NCI-H526 (cell line): ENCODE measurements at regions not wholly inside any gene's neighbourhood (a gene's known extent, or its start where the extent isn't known, plus 50 kb on each side); places are given as distances from the start of the nearest gene placed in this dataset.
"Not testable (repeated sequence)": the region's sequence is repeated elsewhere in the genome, so short reads cannot be mapped to it uniquely, and the experiment has no call there.

Source experiments
- DNase-seq, 2 experiments: peaks; one replicate each; lab custom pipeline; 2025; lab: John Stamatoyannopoulos, UW

GRCh38 chr2:88999365-88999764 lies 307.9 kb downstream of the RPIA start:
- DNase-seq = no peak

DNA sequence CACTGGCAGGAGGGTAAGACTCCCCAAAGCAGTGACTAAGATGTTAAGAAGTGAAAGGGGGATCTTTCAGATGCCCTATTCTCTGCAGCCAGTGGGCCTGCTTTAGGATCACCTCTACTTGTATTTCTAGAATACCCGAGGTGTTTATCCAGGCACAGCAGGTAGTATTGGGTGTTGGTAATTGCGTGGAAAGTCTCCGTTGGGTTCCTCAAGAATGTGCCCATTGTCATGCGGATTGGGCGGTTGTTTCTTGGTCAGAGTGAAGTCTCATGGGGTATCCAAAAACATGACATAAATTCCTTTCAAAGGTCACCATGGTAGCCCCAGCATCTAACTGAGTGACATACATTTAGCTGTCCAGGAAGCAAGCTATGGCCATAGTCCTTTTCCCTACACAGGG lies 308.8 kb downstream of the RPIA start:
- DNase-seq = no peak

GRCh38 chr2:89004238-89004637 lies 312.8 kb downstream of the RPIA start:
- not testable (repeated sequence) for DNase-seq

- peak in 1 of 2 experiments; percentile 6 for DNase-seq
Observed at GRCh38 chr2:89020566-89020965, 329.1 kb downstream of the RPIA start.

DNA sequence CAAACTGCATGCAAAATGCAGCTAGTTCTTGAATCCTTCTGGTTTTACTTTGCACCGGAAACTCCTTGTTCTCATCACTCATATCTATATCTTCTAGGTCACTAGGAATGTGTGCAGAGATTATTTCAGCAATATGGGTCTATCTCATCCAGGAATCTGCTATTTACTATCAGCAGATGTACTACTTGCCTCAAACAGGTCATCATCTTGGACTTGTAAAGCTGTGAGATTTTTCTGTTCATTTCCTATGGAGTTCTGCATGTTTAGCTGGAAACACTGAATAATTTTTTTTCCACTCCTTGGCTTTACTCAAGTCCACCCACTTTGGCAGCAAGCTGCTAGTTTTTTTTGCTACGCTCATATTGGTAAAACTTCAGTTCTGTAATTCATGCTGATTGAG lies 334.8 kb downstream of the RPIA start:
- not testable (repeated sequence) for DNase-seq

DNA sequence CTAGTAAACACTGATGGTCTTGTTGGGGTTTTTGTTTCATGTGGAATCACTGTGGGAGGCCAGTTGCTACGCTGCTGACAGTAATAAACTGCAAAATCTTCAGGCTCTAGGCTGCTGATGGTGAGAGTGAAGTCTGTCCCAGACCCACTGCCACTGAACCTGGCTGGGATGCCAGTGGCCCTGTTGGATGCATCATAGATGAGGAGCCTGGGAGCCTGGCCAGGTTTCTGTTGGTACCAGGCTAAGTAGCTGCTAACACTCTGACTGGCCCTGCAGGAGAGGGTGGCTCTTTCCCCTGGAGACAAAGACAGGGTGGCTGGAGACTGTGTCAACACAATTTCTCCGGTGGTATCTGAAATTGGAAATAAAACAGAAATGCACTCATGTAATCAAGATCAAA lies 335.6 kb downstream of the RPIA start:
- DNase-seq = not testable (repeated sequence)

DNA sequence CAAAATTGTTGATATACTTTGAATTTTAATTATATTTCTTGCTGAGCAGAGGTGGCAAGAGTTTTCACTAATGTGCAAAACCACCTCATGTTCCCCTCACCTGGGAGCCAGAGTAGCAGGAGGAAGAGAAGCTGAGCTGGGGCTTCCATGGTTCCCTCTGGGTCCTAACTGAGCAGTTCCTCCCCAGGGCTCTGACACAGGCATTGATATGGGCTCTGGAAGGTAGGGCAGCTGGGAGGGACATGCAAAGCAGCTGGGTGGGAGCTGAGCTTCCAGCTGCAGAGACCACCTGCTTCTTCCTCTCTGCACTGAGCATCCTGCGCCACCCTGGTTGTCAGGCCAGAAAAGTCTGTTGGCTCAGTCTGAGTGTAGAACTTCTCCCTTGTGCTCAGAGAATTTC lies 336.1 kb downstream of the RPIA start:
- DNase-seq = peak; percentile 28 to 63

DNA sequence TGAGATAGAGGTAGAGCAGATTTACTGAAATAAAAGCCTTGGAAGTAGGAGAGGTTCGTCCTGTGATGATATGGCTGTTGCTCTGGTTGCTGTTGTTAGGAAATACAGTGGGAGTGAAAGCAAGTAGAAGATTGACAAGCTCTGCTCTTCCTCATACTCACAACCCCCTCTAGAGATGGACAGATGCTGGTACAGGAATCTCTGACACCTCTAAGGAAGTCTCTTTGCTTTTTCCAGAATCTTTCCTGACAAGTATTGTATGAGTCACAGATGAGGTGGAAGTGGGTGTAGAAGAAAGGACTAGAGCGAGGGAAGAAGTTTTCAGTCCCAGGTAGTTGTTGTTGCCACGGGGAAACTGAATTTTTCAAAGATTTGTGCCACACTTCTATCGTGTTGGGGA lies 337.8 kb downstream of the RPIA start:
- not testable (repeated sequence) for DNase-seq

GRCh38 chr2:89048138-89049066 lies 356.9 kb downstream of the RPIA start:
- peak; percentile 1 to 73 for DNase-seq

DNA sequence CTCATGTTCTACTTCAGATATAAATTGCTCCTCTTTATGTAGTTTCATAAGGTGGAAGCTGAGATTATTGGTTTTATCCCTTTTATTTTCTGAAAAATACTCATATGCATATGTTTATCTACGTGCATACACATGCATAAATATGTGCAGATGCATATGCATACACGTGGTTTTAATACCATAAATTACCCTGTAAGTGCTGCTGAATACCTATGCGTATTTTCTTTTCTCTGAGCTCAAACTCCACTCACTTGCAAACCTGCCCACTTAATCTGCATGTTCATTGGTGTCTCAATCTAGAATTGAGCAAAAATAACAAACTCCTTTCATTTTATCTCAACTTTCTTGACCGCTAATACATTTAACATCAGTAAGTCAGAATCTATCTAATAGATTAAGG lies 367.1 kb downstream of the RPIA start:
- DNase-seq = not testable (repeated sequence)

- not testable (repeated sequence) for DNase-seq
Observed at GRCh38 chr2:89061174-89061573, 369.7 kb downstream of the RPIA start.

DNA sequence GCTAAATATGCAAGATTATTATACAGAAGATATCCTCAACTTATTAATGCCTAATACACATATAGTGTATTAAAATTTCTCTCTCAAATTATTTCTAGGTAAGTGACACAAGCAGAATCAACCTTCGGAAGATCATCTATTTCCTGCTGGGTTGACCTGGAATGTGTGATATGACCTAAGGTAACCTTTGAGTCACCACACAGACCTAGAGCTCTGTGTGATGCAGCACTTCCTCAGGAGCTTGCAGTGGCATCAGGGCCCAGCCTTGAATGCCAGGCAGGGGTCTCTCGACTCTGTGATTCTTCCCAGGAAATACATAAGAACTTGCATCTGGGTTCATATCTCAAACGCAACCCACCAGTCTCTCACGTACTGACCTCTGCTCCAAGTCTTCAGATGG lies 385.3 kb downstream of the RPIA start:
- not testable (repeated sequence) for DNase-seq

GRCh38 chr2:89092911-89093310 lies 401.4 kb downstream of the RPIA start:
- not testable (repeated sequence) for DNase-seq

DNA sequence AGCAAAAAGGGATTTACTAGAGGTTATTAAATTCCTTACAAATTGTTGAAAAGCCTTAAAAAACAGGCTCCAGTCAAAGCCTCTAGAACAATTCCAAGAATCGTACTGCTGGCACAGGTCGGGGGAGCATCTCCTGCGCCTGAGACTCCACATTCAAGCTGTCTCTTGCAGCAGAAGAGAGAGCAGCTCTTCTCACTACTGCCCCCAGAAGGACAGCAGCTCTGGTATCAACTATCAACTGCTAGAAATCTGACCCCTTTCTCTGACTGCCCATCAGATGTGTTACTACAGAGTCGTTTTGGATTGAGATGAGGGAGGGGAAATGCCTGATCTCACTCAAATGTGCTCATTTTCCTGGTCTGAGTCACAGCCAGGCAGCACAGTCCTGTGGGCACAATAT lies 403.6 kb downstream of the RPIA start:
- DNase-seq = not testable (repeated sequence)

- DNase-seq = not testable (repeated sequence)
Observed at GRCh38 chr2:89102587-89102986, 411.1 kb downstream of the RPIA start.

DNA sequence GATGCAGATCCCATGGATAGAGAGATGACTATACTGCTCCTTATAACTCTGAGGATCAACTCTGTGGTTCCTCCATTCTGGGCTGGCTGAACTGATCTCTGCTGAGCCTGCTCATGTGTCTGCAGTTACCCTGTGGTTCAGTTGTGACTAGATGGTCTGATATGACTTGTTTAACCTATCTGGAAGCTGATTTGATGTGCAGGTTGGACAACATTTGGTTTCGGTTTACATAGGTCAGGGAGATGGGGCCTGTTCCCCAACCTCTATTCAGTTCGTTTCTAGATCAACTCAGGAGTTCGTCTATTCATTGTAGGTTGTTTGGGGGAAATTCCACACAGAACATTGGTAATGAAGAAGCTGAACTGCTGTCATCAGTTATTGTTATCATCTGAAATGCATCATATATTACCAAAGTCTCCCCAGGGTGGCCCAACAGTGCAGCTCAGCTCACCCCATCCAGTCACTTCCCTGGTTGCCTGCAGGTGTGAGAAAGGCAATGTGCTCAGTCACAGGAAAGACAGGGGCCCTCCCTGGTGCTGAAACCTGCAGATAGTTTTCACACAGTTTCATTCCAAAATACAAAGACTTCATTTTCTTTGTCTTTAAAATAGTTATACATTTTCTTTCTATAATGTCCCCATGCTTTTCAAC lies 415.0 kb downstream of the RPIA start:
- not testable (repeated sequence) for DNase-seq

GRCh38 chr2:89112434-89112833 lies 421.0 kb downstream of the RPIA start:
- peak in 1 of 2 experiments; percentile 38 for DNase-seq

DNA sequence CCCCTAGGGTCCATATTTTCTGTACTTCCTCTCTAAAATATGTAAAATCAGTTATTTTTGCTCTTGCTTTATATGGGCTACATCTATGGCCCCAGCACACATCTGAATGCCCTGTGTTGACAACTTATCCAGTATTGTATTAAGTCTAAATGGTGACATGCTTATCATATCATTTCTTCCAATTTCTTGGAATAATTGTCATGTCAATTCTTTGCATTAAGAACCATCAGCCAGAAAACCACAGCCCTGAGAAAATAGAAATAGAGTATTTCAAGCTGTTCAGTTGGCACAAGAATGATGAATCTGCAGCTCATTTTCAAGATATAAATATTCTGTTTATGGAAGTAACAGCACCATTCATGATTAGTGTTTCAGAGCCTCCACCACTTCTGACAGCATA lies 421.8 kb downstream of the RPIA start:
- DNase-seq = not testable (repeated sequence)

GRCh38 chr2:89129440-89129839 lies 438.0 kb downstream of the RPIA start:
- not testable (repeated sequence) for DNase-seq

GRCh38 chr2:89130665-89131308 lies 439.3 kb downstream of the RPIA start:
- DNase-seq = not testable (repeated sequence)

GRCh38 chr2:89142959-89143358 lies 451.5 kb downstream of the RPIA start:
- peak; percentile 93 to 96 for DNase-seq

DNA sequence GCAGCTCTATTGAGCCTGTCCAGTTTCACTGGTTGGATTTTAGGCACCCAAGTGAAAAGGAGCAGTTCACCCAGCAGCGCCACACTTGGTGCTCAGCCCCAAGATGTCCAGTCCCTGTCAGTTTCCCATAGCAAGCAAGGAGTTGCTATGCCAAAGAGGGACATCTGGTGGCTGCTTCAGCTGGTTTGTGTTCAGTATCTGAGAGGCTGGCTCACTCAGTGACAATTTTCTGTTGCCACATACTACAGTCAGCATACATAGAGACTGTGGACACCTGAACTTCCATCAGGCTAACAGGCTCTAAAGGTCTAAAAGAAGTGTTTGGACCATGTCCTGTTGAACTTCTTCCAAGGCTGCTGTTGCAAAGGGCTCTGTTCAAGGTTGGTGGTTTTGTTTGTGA lies 453.9 kb downstream of the RPIA start:
- peak; percentile 1 to 30 for DNase-seq

DNA sequence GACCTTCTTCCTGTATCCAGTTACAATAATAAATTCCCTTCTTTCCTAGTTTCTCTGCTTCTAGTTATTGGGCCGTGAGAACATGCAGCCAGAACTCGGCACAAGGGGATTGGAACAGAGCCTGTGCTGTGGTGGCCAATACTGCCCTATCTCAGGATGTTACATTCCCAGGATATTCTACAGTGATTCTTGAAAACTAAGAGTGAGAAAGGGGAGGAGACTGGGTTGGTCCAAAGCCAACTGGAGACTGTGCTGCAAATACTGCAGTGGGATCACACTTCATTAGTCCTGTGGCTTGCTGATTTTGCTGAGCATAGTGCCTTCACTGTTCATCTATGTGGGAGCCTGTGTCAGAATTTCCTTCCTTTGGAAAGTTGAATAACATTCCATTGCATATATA lies 456.8 kb downstream of the RPIA start:
- peak in 1 of 2 experiments; percentile 11 for DNase-seq
